ENCODE measurements at regions not wholly inside any gene's neighbourhood (a gene's known extent, or its start where the extent isn't known, plus 50 kb on each side); places are given as distances from the start of the nearest gene placed in this dataset.

GRCh38 chr4:1575418-1576303, 108.5 kb downstream of the FAM53A start:
- H3K4me1 ChIP-seq = no peaks in the 10 kb centered on the region
- 66 to 85% methylated on average over 14 to 20 of the region's 20 CpGs for WGBS, 2 donors
- DNase-seq = no peak
- no peak overlapping the region for H3K4me3 ChIP-seq
- no peaks in the 10 kb centered on the region for H3K9me3 ChIP-seq
- intact Hi-C loops (cut with DNase I; ENCODE audit: low total_unique reads) = no loop called here
- H3K27ac ChIP-seq = no peak overlapping the region
- TF ChIP-seq CTCF (IDR thresholded peaks at IDR 0.05) (no peak), POLR2A (IDR thresholded peaks at IDR 0.05) (no peak)
- no peaks in the 10 kb centered on the region for H3K27me3 ChIP-seq
- no peaks in the 10 kb centered on the region for H3K36me3 ChIP-seq (ENCODE audit: low read depth, missing control alignments)

- intact Hi-C loops (cut with DNase I; ENCODE audit: low total_unique reads) = no loop called here
- 93 to 95% methylated on average over 8 to 20 of the region's 20 CpGs for WGBS, 2 donors
- Histone ChIP-seq H3K4me1 (no peaks in the 10 kb centered on the region), H3K27ac (no peak overlapping the region), H3K27me3 (no peaks in the 10 kb centered on the region), H3K4me3 (no peak overlapping the region), H3K9me3 (no peaks in the 10 kb centered on the region), H3K36me3 (ENCODE audit: low read depth, missing control alignments) (no peaks in the 10 kb centered on the region)
- TF ChIP-seq CTCF (IDR thresholded peaks at IDR 0.05) = no peak
- no peak for TF ChIP-seq POLR2A (IDR thresholded peaks at IDR 0.05)
- no peak for DNase-seq
Observed at GRCh38 chr4:1574601-1575417, 109.3 kb downstream of the FAM53A start.

- Histone ChIP-seq H3K36me3 (ENCODE audit: low read depth, missing control alignments) (no peaks in the 10 kb centered on the region), H3K4me3 (no peak overlapping the region), H3K9me3 (no peaks in the 10 kb centered on the region), H3K27ac (no peak overlapping the region), H3K4me1 (no peaks in the 10 kb centered on the region), H3K27me3 (no peaks in the 10 kb centered on the region)
- no peak for DNase-seq
- WGBS, 2 donors = 65 to 73% methylated on average over 13 of the region's 13 CpGs
- intact Hi-C loops (cut with DNase I; ENCODE audit: low total_unique reads) = no loop called here
- TF ChIP-seq POLR2A (IDR thresholded peaks at IDR 0.05) = no peak
- no peak for TF ChIP-seq CTCF (IDR thresholded peaks at IDR 0.05)
Observed at GRCh38 chr4:1573830-1574459, 110.2 kb downstream of the FAM53A start.

- Histone ChIP-seq H3K4me3 (no peak overlapping the region), H3K27ac (no peak overlapping the region), H3K27me3 (no peaks in the 10 kb centered on the region), H3K9me3 (no peaks in the 10 kb centered on the region), H3K4me1 (no peaks in the 10 kb centered on the region), H3K36me3 (ENCODE audit: low read depth, missing control alignments) (no peaks in the 10 kb centered on the region)
- TF ChIP-seq POLR2A (IDR thresholded peaks at IDR 0.05) (no peak), CTCF (IDR thresholded peaks at IDR 0.05) (no peak)
- intact Hi-C loops (cut with DNase I; ENCODE audit: low total_unique reads) = no loop called here
- 71 to 82% methylated on average over 2 of the region's 2 CpGs for WGBS, 2 donors
- DNase-seq = no peak
Observed at GRCh38 chr4:1572964-1573720, 111.0 kb downstream of the FAM53A start.

Measured in testis (tissue), 2 donors.